ENCODE measurements at regions not wholly inside any gene's neighbourhood (a gene's known extent, or its start where the extent isn't known, plus 50 kb on each side); places are given as distances from the start of the nearest gene placed in this dataset.

- no peaks in the 10 kb centered on the region for H3K27me3 ChIP-seq
- 83 to 85% methylated on average over 6 of the region's 6 CpGs for WGBS, 2 donors
- H3K27ac ChIP-seq: no peak overlapping the region
- H3K9me3 ChIP-seq: no peaks in the 10 kb centered on the region
- TF ChIP-seq POLR2A (IDR thresholded peaks at IDR 0.05): no peak
- TF ChIP-seq CTCF (IDR thresholded peaks at IDR 0.05): no peak
- intact Hi-C loops (cut with DNase I; ENCODE audit: low total_unique reads): no loop called here
- no peak for DNase-seq
- H3K4me3 ChIP-seq: no peak overlapping the region
- no peaks in the 10 kb centered on the region for H3K4me1 ChIP-seq
- no peaks in the 10 kb centered on the region for H3K36me3 ChIP-seq (ENCODE audit: low read depth, missing control alignments)
Measured at GRCh38 chr6:128696691-128697689, 176.6 kb upstream of the PTPRK start.

- no peak for DNase-seq
- no peak for TF ChIP-seq POLR2A (IDR thresholded peaks at IDR 0.05)
- no peak for TF ChIP-seq CTCF (IDR thresholded peaks at IDR 0.05)
- intact Hi-C loops (cut with DNase I; ENCODE audit: low total_unique reads): no loop called here
- no peak overlapping the region for H3K4me3 ChIP-seq
- H3K4me1 ChIP-seq: no peaks in the 10 kb centered on the region
- no peaks in the 10 kb centered on the region for H3K27me3 ChIP-seq
- H3K9me3 ChIP-seq: no peaks in the 10 kb centered on the region
- no peaks in the 10 kb centered on the region for H3K36me3 ChIP-seq (ENCODE audit: low read depth, missing control alignments)
- WGBS, 2 donors: 68 to 85% methylated on average over 1 of the region's 1 CpG
- H3K27ac ChIP-seq: no peak overlapping the region
Measured at GRCh38 chr6:128694303-128695009, 174.1 kb upstream of the PTPRK start.

GRCh38 chr6:128690063-128690462, 169.7 kb upstream of the PTPRK start:
- no peak for TF ChIP-seq CTCF (IDR thresholded peaks at IDR 0.05)
- TF ChIP-seq POLR2A (IDR thresholded peaks at IDR 0.05): no peak
- no peaks in the 10 kb centered on the region for H3K27me3 ChIP-seq
- DNase-seq: no peak
- no peak overlapping the region for H3K27ac ChIP-seq
- 70 to 78% methylated on average over 3 of the region's 3 CpGs for WGBS, 2 donors
- H3K36me3 ChIP-seq (ENCODE audit: low read depth, missing control alignments): no peaks in the 10 kb centered on the region
- intact Hi-C loops (cut with DNase I; ENCODE audit: low total_unique reads): no loop called here
- H3K4me3 ChIP-seq: no peak overlapping the region
- no peaks in the 10 kb centered on the region for H3K4me1 ChIP-seq
- no peaks in the 10 kb centered on the region for H3K9me3 ChIP-seq

GRCh38 chr6:128686084-128686483, 165.7 kb upstream of the PTPRK start:
- Histone ChIP-seq H3K27ac (no peak overlapping the region), H3K27me3 (no peaks in the 10 kb centered on the region), H3K4me1 (no peaks in the 10 kb centered on the region), H3K9me3 (no peaks in the 10 kb centered on the region), H3K4me3 (no peak overlapping the region), H3K36me3 (ENCODE audit: low read depth, missing control alignments) (no peaks in the 10 kb centered on the region)
- intact Hi-C loops (cut with DNase I; ENCODE audit: low total_unique reads): no loop called here
- no peak for DNase-seq
- TF ChIP-seq POLR2A (IDR thresholded peaks at IDR 0.05) (no peak), CTCF (IDR thresholded peaks at IDR 0.05) (no peak)
